ENCODE measurements at regions not wholly inside any gene's neighbourhood (a gene's known extent, or its start where the extent isn't known, plus 50 kb on each side); places are given as distances from the start of the nearest gene placed in this dataset.

DNA sequence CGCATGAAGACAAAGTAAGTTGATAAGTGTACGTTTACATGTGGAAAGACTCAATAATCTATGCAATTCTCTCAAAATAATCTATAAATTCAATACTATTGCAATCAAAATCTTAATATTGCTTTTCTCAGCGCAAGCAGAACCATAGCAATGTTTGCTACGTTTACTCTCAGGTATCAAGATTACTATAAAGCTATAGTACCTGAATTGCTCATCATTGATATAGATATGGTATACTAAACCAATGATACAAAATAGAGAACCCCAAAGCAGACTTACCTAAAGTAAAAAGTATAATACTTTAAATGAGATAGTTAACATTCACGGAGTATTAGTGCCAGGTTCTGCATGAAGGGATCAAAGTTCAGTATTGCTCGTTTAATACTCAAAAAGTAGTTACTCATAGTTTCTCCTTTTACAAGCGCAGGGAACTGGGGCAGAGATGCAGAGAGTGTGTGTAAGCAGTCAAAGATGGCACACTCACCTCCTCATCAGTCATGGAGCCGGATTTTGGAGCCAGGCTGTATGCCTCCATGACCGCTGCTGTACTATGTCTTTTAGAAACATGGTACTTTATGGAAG, 391.0 kb upstream of the ID2 start:
- DNase-seq (ENCODE audit: extremely low spot score, unreplicated experiment): no peak
- Mint-ChIP-seq H3K27me3 (no peaks in the 10 kb centered on the region), H3K36me3 (no peaks in the 10 kb centered on the region), H3K9me3 (peaks cover 12% of the 10 kb centered on the region), H3K4me3 (no peak overlapping the region), H3K4me1 (ENCODE audit: unreplicated experiment) (no peaks in the 10 kb centered on the region), H3K27ac (no peak overlapping the region)
- TF ChIP-seq CTCF (conservative IDR thresholded peaks at IDR 0.05): no peak

- no peak for TF ChIP-seq CTCF (conservative IDR thresholded peaks at IDR 0.05)
- no peaks in the 10 kb centered on the region for H3K4me1 Mint-ChIP-seq (ENCODE audit: unreplicated experiment)
- no peaks in the 10 kb centered on the region for H3K36me3 Mint-ChIP-seq
- no peak for DNase-seq (ENCODE audit: extremely low spot score, unreplicated experiment)
- no peak overlapping the region for H3K27ac Mint-ChIP-seq
- H3K9me3 Mint-ChIP-seq: peaks cover 9% of the 10 kb centered on the region
- no peak overlapping the region for H3K4me3 Mint-ChIP-seq
- no peaks in the 10 kb centered on the region for H3K27me3 Mint-ChIP-seq
Measured at GRCh38 chr2:8296306-8296705, 385.6 kb upstream of the ID2 start.

- no peaks in the 10 kb centered on the region for H3K27me3 Mint-ChIP-seq
- DNase-seq (ENCODE audit: extremely low spot score, unreplicated experiment): no peak
- no peak overlapping the region for H3K27ac Mint-ChIP-seq
- no peak overlapping the region for H3K4me3 Mint-ChIP-seq
- H3K4me1 Mint-ChIP-seq (ENCODE audit: unreplicated experiment): no peaks in the 10 kb centered on the region
- peaks cover 6% of the 10 kb centered on the region for H3K9me3 Mint-ChIP-seq
- H3K36me3 Mint-ChIP-seq: no peaks in the 10 kb centered on the region
- TF ChIP-seq CTCF (conservative IDR thresholded peaks at IDR 0.05): no peak
Measured at GRCh38 chr2:8297376-8298231, 384.3 kb upstream of the ID2 start.

DNA sequence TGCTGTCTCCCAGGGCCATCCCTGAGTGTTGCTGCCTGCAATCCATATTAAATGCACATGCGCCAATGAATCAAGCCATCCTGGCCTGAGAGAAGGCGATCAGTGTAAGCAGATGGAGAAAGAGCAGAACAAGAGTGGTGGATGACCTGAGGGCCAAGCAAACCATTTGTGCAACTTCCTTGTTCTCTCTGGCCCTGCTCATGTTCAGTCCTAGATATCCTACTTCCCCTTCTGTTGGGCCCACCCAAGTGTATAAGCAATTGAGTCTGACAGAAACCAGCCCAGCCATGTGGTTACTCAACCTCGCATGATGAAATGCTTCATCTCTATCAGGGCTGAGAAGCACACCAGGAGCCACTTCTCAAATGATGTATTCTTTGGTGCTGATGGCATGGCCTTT, 383.1 kb upstream of the ID2 start:
- Mint-ChIP-seq H3K9me3 (no peaks in the 10 kb centered on the region), H3K4me1 (ENCODE audit: unreplicated experiment) (peaks cover 3% of the 10 kb centered on the region), H3K27ac (no peak overlapping the region), H3K4me3 (no peak overlapping the region), H3K36me3 (no peaks in the 10 kb centered on the region), H3K27me3 (no peaks in the 10 kb centered on the region)
- TF ChIP-seq CTCF (conservative IDR thresholded peaks at IDR 0.05): no peak
- no peak for DNase-seq (ENCODE audit: extremely low spot score, unreplicated experiment)

DNA sequence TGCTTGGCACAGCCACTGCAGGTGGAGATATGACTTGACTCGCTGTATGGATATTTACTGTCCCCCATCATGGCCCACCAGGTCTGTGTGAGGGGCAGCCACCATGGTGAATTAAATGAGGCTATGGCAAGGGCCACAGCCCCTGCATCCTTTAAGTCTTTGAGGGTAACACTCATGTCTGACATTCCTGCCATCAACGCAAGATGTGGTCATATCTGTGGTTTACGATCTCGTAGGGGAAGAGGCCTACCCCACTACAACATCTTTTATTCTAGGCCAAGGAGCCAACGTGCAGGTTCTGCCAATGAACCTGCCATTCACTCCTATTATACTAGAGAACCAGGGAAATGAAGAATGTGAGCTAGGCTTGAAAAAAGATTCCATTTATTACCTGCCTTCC, 381.6 kb upstream of the ID2 start:
- Mint-ChIP-seq H3K27me3 (no peaks in the 10 kb centered on the region), H3K27ac (no peak overlapping the region), H3K9me3 (no peaks in the 10 kb centered on the region), H3K36me3 (no peaks in the 10 kb centered on the region), H3K4me3 (no peak overlapping the region), H3K4me1 (ENCODE audit: unreplicated experiment) (peaks cover 11% of the 10 kb centered on the region)
- no peak for TF ChIP-seq CTCF (conservative IDR thresholded peaks at IDR 0.05)
- DNase-seq (ENCODE audit: extremely low spot score, unreplicated experiment): no peak

Data from type B pancreatic cell (in vitro differentiated cells).